ENCODE measurements at regions not wholly inside any gene's neighbourhood (a gene's known extent, or its start where the extent isn't known, plus 50 kb on each side); places are given as distances from the start of the nearest gene placed in this dataset.

DNA sequence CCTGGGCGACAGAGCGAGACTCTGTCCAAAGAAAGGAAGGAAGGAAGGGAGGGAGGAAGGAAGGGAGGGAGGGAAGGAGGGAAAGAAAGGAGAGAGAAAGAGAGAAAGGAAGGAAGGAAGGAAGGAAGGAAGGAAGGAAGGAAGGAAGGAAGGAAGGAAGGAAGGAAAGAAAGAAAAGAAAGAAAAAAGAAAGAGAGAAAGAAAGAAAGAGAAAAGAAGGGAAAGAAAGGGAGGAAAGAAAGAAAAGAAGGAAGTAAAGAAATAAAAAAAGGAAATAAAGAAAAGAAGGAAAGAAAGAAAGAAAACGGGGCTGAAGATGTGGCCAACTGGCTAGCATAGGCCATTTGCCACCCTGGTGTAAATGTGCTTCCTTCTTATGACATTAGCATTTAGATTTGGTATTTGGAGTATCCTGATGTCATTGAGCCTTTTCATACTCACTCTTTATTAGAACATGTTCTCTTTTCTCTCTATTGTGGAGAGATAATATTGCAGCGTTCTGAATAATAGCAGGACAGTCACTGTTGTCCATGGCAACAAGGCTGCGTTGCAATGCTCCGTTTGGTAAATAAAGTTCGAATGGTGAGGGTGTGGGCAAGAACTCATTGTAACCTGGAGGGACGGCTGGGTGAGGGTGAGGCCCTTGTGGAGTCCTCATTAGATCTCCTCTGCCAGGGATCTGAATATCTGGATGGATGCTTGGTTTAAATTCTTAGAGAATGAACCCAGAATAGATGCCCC is 173.9 kb upstream of the UBL3 start:
- H3K4me1 Mint-ChIP-seq: peaks cover 23% of the 10 kb centered on the region

GRCh38 chr13:30023196-30023895 is 172.9 kb upstream of the UBL3 start:
- H3K27me3 Mint-ChIP-seq (ENCODE audit: low read depth): no peaks in the 10 kb centered on the region
- no peak overlapping the region for H3K4me3 Mint-ChIP-seq
- H3K27ac Mint-ChIP-seq: no peak overlapping the region
- TF ChIP-seq CTCF (IDR thresholded peaks at IDR 0.05; ENCODE audit: unreplicated experiment): no peak
- no peak for DNase-seq (ENCODE audit: low spot score in 2 of 2, unreplicated experiment in 2 of 2)
- no peaks in the 10 kb centered on the region for H3K36me3 Mint-ChIP-seq
- peaks cover 26% of the 10 kb centered on the region for H3K4me1 Mint-ChIP-seq
- no peaks in the 10 kb centered on the region for H3K9me3 Mint-ChIP-seq

More for the DNA sequence above, 173.9 kb upstream of the UBL3 start:
- no peak for TF ChIP-seq CTCF (IDR thresholded peaks at IDR 0.05; ENCODE audit: unreplicated experiment)
- H3K36me3 Mint-ChIP-seq: no peaks in the 10 kb centered on the region
- H3K27me3 Mint-ChIP-seq (ENCODE audit: low read depth): no peaks in the 10 kb centered on the region
- H3K9me3 Mint-ChIP-seq: no peaks in the 10 kb centered on the region
- H3K4me3 Mint-ChIP-seq: no peak overlapping the region
- no peak overlapping the region for H3K27ac Mint-ChIP-seq
- DNase-seq (ENCODE audit: low spot score in 2 of 2, unreplicated experiment in 2 of 2): no peak

GRCh38 chr13:30022796-30023195 is 172.4 kb upstream of the UBL3 start:
- H3K27ac Mint-ChIP-seq: no peak overlapping the region
- no peak overlapping the region for H3K4me3 Mint-ChIP-seq
- H3K36me3 Mint-ChIP-seq: no peaks in the 10 kb centered on the region
- peaks cover 32% of the 10 kb centered on the region for H3K4me1 Mint-ChIP-seq
- no peaks in the 10 kb centered on the region for H3K27me3 Mint-ChIP-seq (ENCODE audit: low read depth)
- TF ChIP-seq CTCF (IDR thresholded peaks at IDR 0.05; ENCODE audit: unreplicated experiment): no peak
- no peaks in the 10 kb centered on the region for H3K9me3 Mint-ChIP-seq
- no peak for DNase-seq (ENCODE audit: low spot score in 2 of 2, unreplicated experiment in 2 of 2)

DNA sequence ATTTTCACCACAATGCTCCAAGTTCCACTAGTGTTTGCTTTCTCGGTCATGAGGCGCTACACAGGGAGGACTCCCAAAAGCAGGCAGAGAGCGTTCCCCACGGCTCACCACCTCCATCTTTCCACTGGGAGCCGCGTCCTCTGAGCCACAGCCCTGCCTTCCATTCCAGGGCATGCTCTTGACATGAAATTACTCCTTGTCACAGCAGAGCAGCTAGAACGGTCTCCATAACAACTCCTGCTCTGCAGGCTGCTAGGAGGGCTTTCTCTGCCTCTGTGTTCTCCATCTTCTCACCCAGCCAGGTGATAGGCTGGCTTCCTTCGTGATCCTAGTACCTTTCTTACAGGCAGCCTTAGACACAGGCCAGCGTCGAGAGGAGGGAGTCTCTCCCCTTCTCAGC is 171.8 kb upstream of the UBL3 start:
- DNase-seq (ENCODE audit: low spot score in 2 of 2, unreplicated experiment in 2 of 2): no peak
- H3K9me3 Mint-ChIP-seq: no peaks in the 10 kb centered on the region
- no peak overlapping the region for H3K4me3 Mint-ChIP-seq
- peaks cover 33% of the 10 kb centered on the region for H3K4me1 Mint-ChIP-seq
- no peak for TF ChIP-seq CTCF (IDR thresholded peaks at IDR 0.05; ENCODE audit: unreplicated experiment)
- H3K27me3 Mint-ChIP-seq (ENCODE audit: low read depth): no peaks in the 10 kb centered on the region
- H3K36me3 Mint-ChIP-seq: no peaks in the 10 kb centered on the region
- H3K27ac Mint-ChIP-seq: no peak overlapping the region

GRCh38 chr13:30021611-30022010 is 171.2 kb upstream of the UBL3 start:
- H3K9me3 Mint-ChIP-seq: no peaks in the 10 kb centered on the region
- H3K4me3 Mint-ChIP-seq: no peak overlapping the region
- no peak overlapping the region for H3K27ac Mint-ChIP-seq
- no peak for TF ChIP-seq CTCF (IDR thresholded peaks at IDR 0.05; ENCODE audit: unreplicated experiment)
- DNase-seq (ENCODE audit: low spot score in 2 of 2, unreplicated experiment in 2 of 2): no peak
- no peaks in the 10 kb centered on the region for H3K27me3 Mint-ChIP-seq (ENCODE audit: low read depth)
- H3K4me1 Mint-ChIP-seq: peaks cover 33% of the 10 kb centered on the region
- H3K36me3 Mint-ChIP-seq: no peaks in the 10 kb centered on the region
